NCI-H1930 (cell line): ENCODE measurements at regions not wholly inside any gene's neighbourhood (a gene's known extent, or its start where the extent isn't known, plus 50 kb on each side); places are given as distances from the start of the nearest gene placed in this dataset.

ENCODE experiments used
- DNase-seq, 2 experiments: peaks; one replicate each; lab custom pipeline; 2025; lab: John Stamatoyannopoulos, UW

GRCh38 chr1:94617134-94617805 is 75.7 kb upstream of the F3 start:
- no peak for DNase-seq

GRCh38 chr1:94616506-94616905 is 74.9 kb upstream of the F3 start:
- DNase-seq: no peak

- no peak for DNase-seq
Measured at GRCh38 chr1:94614996-94615395, 73.4 kb upstream of the F3 start.

- DNase-seq: no peak
Measured at GRCh38 chr1:94614168-94614815, 72.7 kb upstream of the F3 start.

- DNase-seq: no peak
Measured at GRCh38 chr1:94612525-94613204, 71.1 kb upstream of the F3 start.

- no peak for DNase-seq
Measured at GRCh38 chr1:94611681-94612475, 70.3 kb upstream of the F3 start.

- DNase-seq: no peak
Measured at GRCh38 chr1:94609619-94610018, 68.1 kb upstream of the F3 start.

- no peak for DNase-seq
Measured at GRCh38 chr1:94608852-94609530, 67.4 kb upstream of the F3 start.

- DNase-seq: no peak
Measured at GRCh38 chr1:94608142-94608851, 66.7 kb upstream of the F3 start.

- no peak for DNase-seq
Measured at GRCh38 chr1:94607398-94607797, 65.8 kb upstream of the F3 start.

- no peak for DNase-seq
Measured at GRCh38 chr1:94606471-94606870, 64.9 kb upstream of the F3 start.

GRCh38 chr1:94603663-94604062 is 62.1 kb upstream of the F3 start:
- DNase-seq: no peak

- no peak for DNase-seq
Measured at GRCh38 chr1:94602802-94603625, 61.5 kb upstream of the F3 start.

GRCh38 chr1:94602316-94602715 is 60.8 kb upstream of the F3 start:
- DNase-seq: no peak

GRCh38 chr1:94600556-94600955 is 59.0 kb upstream of the F3 start:
- DNase-seq: no peak

GRCh38 chr1:94599095-94599813 is 57.7 kb upstream of the F3 start:
- no peak for DNase-seq

GRCh38 chr1:94597701-94598100 is 56.1 kb upstream of the F3 start:
- DNase-seq: no peak

- no peak for DNase-seq
Measured at GRCh38 chr1:94596260-94596659, 54.7 kb upstream of the F3 start.

GRCh38 chr1:94595658-94596057 is 54.1 kb upstream of the F3 start:
- DNase-seq: no peak

- no peak for DNase-seq
Measured at GRCh38 chr1:94593611-94594010, 52.1 kb upstream of the F3 start.
